ENCODE measurements at regions not wholly inside any gene's neighbourhood (a gene's known extent, or its start where the extent isn't known, plus 50 kb on each side); places are given as distances from the start of the nearest gene placed in this dataset.

GRCh38 chr11:41842673-41843072 is 383.2 kb upstream of the LRRC4C start:
- no peak overlapping the region for H3K27ac ChIP-seq (ENCODE audit: low read depth, low read length)
- H3K9me3 ChIP-seq (ENCODE audit: control insufficient read depth, insufficient read depth, low read length) = peaks cover 12% of the 10 kb centered on the region
- ChIA-PET CTCF (no interaction called here), POLR2A (no interaction called here)
- no peaks in the 10 kb centered on the region for H3K27me3 ChIP-seq (ENCODE audit: control insufficient read depth, insufficient read depth, low read length)
- no peak for DNase-seq (ENCODE audit: low read depth, low spot score)
- no peak overlapping the region for H3K4me3 ChIP-seq (ENCODE audit: low read depth, low read length)
- no peak for TF ChIP-seq CTCF (IDR thresholded peaks at IDR 0.05; ENCODE audit: low read depth, low read length)

GRCh38 chr11:41845066-41845465 is 385.6 kb upstream of the LRRC4C start:
- ChIA-PET POLR2A (no interaction called here), CTCF (interaction anchor here (0.6 kb wide), 1 partner anchor 292 kb away, joined by 3 read pairs; no protein-coding TSS in a partner anchor)
- TF ChIP-seq CTCF (IDR thresholded peaks at IDR 0.05; ENCODE audit: low read depth, low read length) = no peak
- Histone ChIP-seq H3K4me3 (ENCODE audit: low read depth, low read length) (no peak overlapping the region), H3K27me3 (ENCODE audit: control insufficient read depth, insufficient read depth, low read length) (no peaks in the 10 kb centered on the region), H3K27ac (ENCODE audit: low read depth, low read length) (no peak overlapping the region), H3K9me3 (ENCODE audit: control insufficient read depth, insufficient read depth, low read length) (peaks cover 16% of the 10 kb centered on the region)
- DNase-seq (ENCODE audit: low read depth, low spot score) = no peak

GRCh38 chr11:41848349-41848748 is 388.9 kb upstream of the LRRC4C start:
- Histone ChIP-seq H3K9me3 (ENCODE audit: control insufficient read depth, insufficient read depth, low read length) (peaks cover 6% of the 10 kb centered on the region), H3K4me3 (ENCODE audit: low read depth, low read length) (no peak overlapping the region), H3K27me3 (ENCODE audit: control insufficient read depth, insufficient read depth, low read length) (no peaks in the 10 kb centered on the region), H3K27ac (ENCODE audit: low read depth, low read length) (no peak overlapping the region)
- ChIA-PET POLR2A (no interaction called here), CTCF (no interaction called here)
- TF ChIP-seq CTCF (IDR thresholded peaks at IDR 0.05; ENCODE audit: low read depth, low read length) = no peak
- no peak for DNase-seq (ENCODE audit: low read depth, low spot score)

- Histone ChIP-seq H3K4me3 (ENCODE audit: low read depth, low read length) (no peak overlapping the region), H3K9me3 (ENCODE audit: control insufficient read depth, insufficient read depth, low read length) (peaks cover 4% of the 10 kb centered on the region), H3K27me3 (ENCODE audit: control insufficient read depth, insufficient read depth, low read length) (no peaks in the 10 kb centered on the region), H3K27ac (ENCODE audit: low read depth, low read length) (no peak overlapping the region)
- POLR2A ChIA-PET = no interaction called here
- no peak for DNase-seq (ENCODE audit: low read depth, low spot score)
- CTCF ChIA-PET = no interaction called here
- no peak for TF ChIP-seq CTCF (IDR thresholded peaks at IDR 0.05; ENCODE audit: low read depth, low read length)
Observed at GRCh38 chr11:41849250-41849649, 389.8 kb upstream of the LRRC4C start.

- POLR2A ChIA-PET = no interaction called here
- Histone ChIP-seq H3K27ac (ENCODE audit: low read depth, low read length) (no peak overlapping the region), H3K27me3 (ENCODE audit: control insufficient read depth, insufficient read depth, low read length) (no peaks in the 10 kb centered on the region), H3K9me3 (ENCODE audit: control insufficient read depth, insufficient read depth, low read length) (peaks cover 4% of the 10 kb centered on the region), H3K4me3 (ENCODE audit: low read depth, low read length) (no peak overlapping the region)
- no peak for DNase-seq (ENCODE audit: low read depth, low spot score)
- CTCF ChIA-PET = no interaction called here
- no peak for TF ChIP-seq CTCF (IDR thresholded peaks at IDR 0.05; ENCODE audit: low read depth, low read length)
Observed at GRCh38 chr11:41851743-41852142, 392.3 kb upstream of the LRRC4C start.
